ENCODE measurements at regions not wholly inside any gene's neighbourhood (a gene's known extent, or its start where the extent isn't known, plus 50 kb on each side); places are given as distances from the start of the nearest gene placed in this dataset.

DNA sequence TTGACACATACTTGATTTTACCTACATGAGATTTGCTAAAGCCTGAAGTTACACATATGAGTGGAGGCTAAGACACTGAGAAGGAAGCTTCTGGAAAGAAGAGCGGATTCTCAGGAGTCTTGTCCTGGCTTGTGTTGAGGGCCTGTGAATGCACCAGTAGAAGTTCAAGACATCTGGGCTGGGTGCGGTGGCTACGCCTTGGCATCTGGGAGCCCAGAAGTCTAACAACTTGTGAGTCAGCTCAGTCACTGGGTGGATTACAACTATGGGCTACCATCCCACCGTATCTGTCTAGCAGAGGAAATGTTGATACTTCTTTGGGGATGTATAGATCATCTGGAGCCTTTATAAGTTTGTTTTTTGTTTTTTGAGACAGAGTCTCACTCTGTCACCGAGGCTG lies 375.6 kb upstream of the SMIM31 start:
- Histone ChIP-seq H3K79me1 (ENCODE audit: insufficient read depth, low read depth, low read length, poor library complexity, severe bottlenecking) (no peaks in the 10 kb centered on the region), H3K79me2 (ENCODE audit: insufficient read depth, low read length) (0 out of 2 replicates have a peak, but pooled peaks cover 2% of the 10 kb centered on the region), H3K14ac (ENCODE audit: insufficient read depth, low read length) (no peak overlapping the region), H3K4ac (ENCODE audit: low read depth, low read length) (no peak overlapping the region), H2AK5ac (ENCODE audit: insufficient read length, low read length) (no peak overlapping the region), H2AFZ (ENCODE audit: low read length) (no peak overlapping the region), H2BK5ac (ENCODE audit: insufficient read length, low read length) (no peak overlapping the region), H3K56ac (ENCODE audit: insufficient read length, low read depth, low read length) (no peak overlapping the region), H4K8ac (replicated peaks; ENCODE audit: insufficient read length, low read depth, low read length) (no peak overlapping the region), H4K5ac (ENCODE audit: insufficient read length, low read depth, low read length) (no peak overlapping the region), H3K9ac (ENCODE audit: extremely low read depth, insufficient read length, low read length) (no peak overlapping the region), H2BK120ac (ENCODE audit: low read depth, low read length, poor library complexity, severe bottlenecking) (no peak overlapping the region), H3K4me1 (ENCODE audit: insufficient read depth, low read length) (no peaks in the 10 kb centered on the region; the same call in 1 of the 2 replicates), H3K23ac (ENCODE audit: insufficient read length, low read depth, low read length) (no peak overlapping the region), H4K20me1 (ENCODE audit: control insufficient read depth, insufficient read depth, insufficient read length) (peaks cover 2% of the 10 kb centered on the region), H3K27ac (ENCODE audit: insufficient read length, low read depth, low read length) (no peak overlapping the region), H3K18ac (ENCODE audit: insufficient read length, low read depth, low read length) (no peak overlapping the region), H4K91ac (ENCODE audit: insufficient read length, low read depth, low read length) (no peak overlapping the region), H3K9me3 (ENCODE audit: control insufficient read depth, low read depth, low read length) (no peaks in the 10 kb centered on the region), H2BK15ac (ENCODE audit: low read depth, low read length) (no peak overlapping the region), H3K27me3 (ENCODE audit: insufficient read depth, low read length) (peaks cover 3% of the 10 kb centered on the region; the same call in 1 of the 2 replicates), H3K23me2 (ENCODE audit: insufficient read length, low read depth, low read length, poor library complexity, severe bottlenecking) (peaks cover 2% of the 10 kb centered on the region), H3T11ph (ENCODE audit: low read length) (no peak overlapping the region), H2BK12ac (ENCODE audit: insufficient read length, low read depth, low read length) (no peak overlapping the region), H2BK20ac (ENCODE audit: low read depth, low read length, poor library complexity, severe bottlenecking) (no peak overlapping the region), H3K4me2 (ENCODE audit: insufficient read depth, insufficient read length, low read length) (no peak overlapping the region)
- Mint-ChIP-seq H3K4me3 (no peak overlapping the region), H3K36me3 (ENCODE audit: insufficient read depth in 1 of 3, low read depth in 3 of 3) (no peaks in the 10 kb centered on the region), H3K27me3 (ENCODE audit: low read depth) (peaks cover 21% of the 10 kb centered on the region), H3K9me3 (no peaks in the 10 kb centered on the region), H3K4me1 (peaks cover 6 to 7% of the 10 kb centered on the region in 2 experiments), H3K27ac (no peak overlapping the region)
- no CpG with 5 or more reads among the region's 5 CpGs for WGBS (ENCODE audit: extremely low coverage, insufficient read length, low lambda C conversion rate)
- TF ChIP-seq CTCF (conservative IDR thresholded peaks at IDR 0.05) = no peak
- DNase-seq = no peak
